ENCODE measurements at regions not wholly inside any gene's neighbourhood (a gene's known extent, or its start where the extent isn't known, plus 50 kb on each side); places are given as distances from the start of the nearest gene placed in this dataset.

GRCh38 chr20:42020316-42020715, 402.1 kb upstream of the CHD6 start:
- H3K4me1 ChIP-seq (ENCODE audit: control insufficient read depth in 2 of 2, insufficient read depth in 2 of 2, low read length in 2 of 2) = no peaks in the 10 kb centered on the region
- no peak overlapping the region for H3K27ac ChIP-seq (ENCODE audit: low read depth in 2 of 2, low read length in 2 of 2)
- no peak overlapping the region for H3K9ac ChIP-seq (ENCODE audit: low read depth in 1 of 2, low read length in 2 of 2)
- no peaks in the 10 kb centered on the region for H3K36me3 ChIP-seq (ENCODE audit: control insufficient read depth in 2 of 2, insufficient read depth in 2 of 2, low read length in 2 of 2)
- H3K27me3 ChIP-seq (ENCODE audit: control insufficient read depth in 2 of 2, insufficient read depth in 2 of 2, low read length in 2 of 2) = no peaks in the 10 kb centered on the region
- H3K4me3 ChIP-seq (ENCODE audit: low read length in 2 of 2) = no peak overlapping the region
- no peaks in the 10 kb centered on the region for H3K9me3 ChIP-seq (ENCODE audit: control insufficient read depth in 2 of 2, low read length in 2 of 2)

- no peaks in the 10 kb centered on the region for H3K36me3 ChIP-seq (ENCODE audit: control insufficient read depth in 2 of 2, insufficient read depth in 2 of 2, low read length in 2 of 2)
- H3K9ac ChIP-seq (ENCODE audit: low read depth in 1 of 2, low read length in 2 of 2) = no peak overlapping the region
Observed at GRCh38 chr20:42018979-42019378, 400.8 kb upstream of the CHD6 start.

GRCh38 chr20:42010090-42010489, 391.9 kb upstream of the CHD6 start:
- Histone ChIP-seq H3K27ac (ENCODE audit: low read depth in 2 of 2, low read length in 2 of 2) (no peak overlapping the region), H3K9ac (ENCODE audit: low read depth in 1 of 2, low read length in 2 of 2) (no peak overlapping the region), H3K36me3 (ENCODE audit: control insufficient read depth in 2 of 2, insufficient read depth in 2 of 2, low read length in 2 of 2) (no peaks in the 10 kb centered on the region), H3K9me3 (ENCODE audit: control insufficient read depth in 2 of 2, low read length in 2 of 2) (no peaks in the 10 kb centered on the region), H3K27me3 (ENCODE audit: control insufficient read depth in 2 of 2, insufficient read depth in 2 of 2, low read length in 2 of 2) (no peaks in the 10 kb centered on the region), H3K4me1 (ENCODE audit: control insufficient read depth in 2 of 2, insufficient read depth in 2 of 2, low read length in 2 of 2) (no peaks in the 10 kb centered on the region), H3K4me3 (ENCODE audit: low read length in 2 of 2) (no peak overlapping the region)

More at GRCh38 chr20:42018979-42019378, 400.8 kb upstream of the CHD6 start:
- Histone ChIP-seq H3K9me3 (ENCODE audit: control insufficient read depth in 2 of 2, low read length in 2 of 2) (no peaks in the 10 kb centered on the region), H3K27ac (ENCODE audit: low read depth in 2 of 2, low read length in 2 of 2) (no peak overlapping the region), H3K4me3 (ENCODE audit: low read length in 2 of 2) (no peak overlapping the region), H3K27me3 (ENCODE audit: control insufficient read depth in 2 of 2, insufficient read depth in 2 of 2, low read length in 2 of 2) (no peaks in the 10 kb centered on the region), H3K4me1 (ENCODE audit: control insufficient read depth in 2 of 2, insufficient read depth in 2 of 2, low read length in 2 of 2) (no peaks in the 10 kb centered on the region)

DNA sequence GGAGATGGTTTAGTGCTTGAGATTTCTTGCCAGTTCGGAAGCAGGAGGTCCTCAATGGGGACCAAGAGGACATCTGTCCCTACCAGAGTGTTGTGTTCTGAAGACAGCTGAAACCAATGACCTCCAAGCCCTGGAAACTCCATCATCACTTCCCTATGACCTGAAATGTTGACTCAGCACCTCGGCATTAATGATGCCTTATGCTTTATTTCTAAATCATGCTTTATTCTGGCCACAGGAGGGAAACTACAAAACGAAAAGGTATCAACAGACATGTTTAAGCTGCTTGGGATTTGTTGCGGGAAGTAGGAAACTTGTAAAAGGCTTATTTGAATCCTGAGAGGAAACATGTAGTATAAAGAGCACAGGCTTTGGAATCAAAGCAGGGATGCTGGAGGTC, 389.1 kb upstream of the CHD6 start:
- no peaks in the 10 kb centered on the region for H3K36me3 ChIP-seq (ENCODE audit: control insufficient read depth in 2 of 2, insufficient read depth in 2 of 2, low read length in 2 of 2)
- H3K27me3 ChIP-seq (ENCODE audit: control insufficient read depth in 2 of 2, insufficient read depth in 2 of 2, low read length in 2 of 2) = no peaks in the 10 kb centered on the region
- H3K27ac ChIP-seq (ENCODE audit: low read depth in 2 of 2, low read length in 2 of 2) = no peak overlapping the region
- no peaks in the 10 kb centered on the region for H3K9me3 ChIP-seq (ENCODE audit: control insufficient read depth in 2 of 2, low read length in 2 of 2)
- no peak overlapping the region for H3K9ac ChIP-seq (ENCODE audit: low read depth in 1 of 2, low read length in 2 of 2)
- H3K4me3 ChIP-seq (ENCODE audit: low read length in 2 of 2) = no peak overlapping the region
- no peaks in the 10 kb centered on the region for H3K4me1 ChIP-seq (ENCODE audit: control insufficient read depth in 2 of 2, insufficient read depth in 2 of 2, low read length in 2 of 2)

- H3K9ac ChIP-seq (ENCODE audit: low read depth in 1 of 2, low read length in 2 of 2) = no peak overlapping the region
- no peaks in the 10 kb centered on the region for H3K9me3 ChIP-seq (ENCODE audit: control insufficient read depth in 2 of 2, low read length in 2 of 2)
- no peaks in the 10 kb centered on the region for H3K27me3 ChIP-seq (ENCODE audit: control insufficient read depth in 2 of 2, insufficient read depth in 2 of 2, low read length in 2 of 2)
- H3K4me1 ChIP-seq (ENCODE audit: control insufficient read depth in 2 of 2, insufficient read depth in 2 of 2, low read length in 2 of 2) = no peaks in the 10 kb centered on the region
- no peaks in the 10 kb centered on the region for H3K36me3 ChIP-seq (ENCODE audit: control insufficient read depth in 2 of 2, insufficient read depth in 2 of 2, low read length in 2 of 2)
- H3K4me3 ChIP-seq (ENCODE audit: low read length in 2 of 2) = no peak overlapping the region
- no peak overlapping the region for H3K27ac ChIP-seq (ENCODE audit: low read depth in 2 of 2, low read length in 2 of 2)
Observed at GRCh38 chr20:42005211-42005610, 387.0 kb upstream of the CHD6 start.

DNA sequence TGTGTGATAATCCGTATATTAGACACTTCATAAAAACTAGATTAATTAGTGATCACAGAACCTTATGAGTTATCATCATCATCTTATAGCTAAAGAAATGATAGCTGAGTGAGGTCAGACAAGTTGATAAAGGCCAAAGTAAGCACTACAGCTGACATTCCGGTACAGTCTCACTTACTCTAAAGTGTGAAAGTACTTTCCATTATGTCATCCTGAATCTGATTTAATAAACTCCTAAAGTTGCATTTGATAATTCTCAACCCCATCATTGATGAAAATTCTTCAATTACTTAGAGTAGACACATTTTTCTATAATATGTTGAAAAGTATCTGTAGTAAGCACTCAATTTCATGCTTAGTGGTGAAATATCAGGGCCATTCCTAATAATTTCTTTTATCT, 385.2 kb upstream of the CHD6 start:
- no peak overlapping the region for H3K4me3 ChIP-seq (ENCODE audit: low read length in 2 of 2)
- no peaks in the 10 kb centered on the region for H3K36me3 ChIP-seq (ENCODE audit: control insufficient read depth in 2 of 2, insufficient read depth in 2 of 2, low read length in 2 of 2)
- H3K4me1 ChIP-seq (ENCODE audit: control insufficient read depth in 2 of 2, insufficient read depth in 2 of 2, low read length in 2 of 2) = no peaks in the 10 kb centered on the region
- no peak overlapping the region for H3K9ac ChIP-seq (ENCODE audit: low read depth in 1 of 2, low read length in 2 of 2)
- no peak overlapping the region for H3K27ac ChIP-seq (ENCODE audit: low read depth in 2 of 2, low read length in 2 of 2)
- H3K9me3 ChIP-seq (ENCODE audit: control insufficient read depth in 2 of 2, low read length in 2 of 2) = no peaks in the 10 kb centered on the region
- no peaks in the 10 kb centered on the region for H3K27me3 ChIP-seq (ENCODE audit: control insufficient read depth in 2 of 2, insufficient read depth in 2 of 2, low read length in 2 of 2)

GRCh38 chr20:41998539-41999341, 380.6 kb upstream of the CHD6 start:
- Histone ChIP-seq H3K4me3 (ENCODE audit: low read length in 2 of 2) (no peak overlapping the region), H3K36me3 (ENCODE audit: control insufficient read depth in 2 of 2, insufficient read depth in 2 of 2, low read length in 2 of 2) (no peaks in the 10 kb centered on the region), H3K27ac (ENCODE audit: low read depth in 2 of 2, low read length in 2 of 2) (no peak overlapping the region), H3K9ac (ENCODE audit: low read depth in 1 of 2, low read length in 2 of 2) (no peak overlapping the region), H3K4me1 (ENCODE audit: control insufficient read depth in 2 of 2, insufficient read depth in 2 of 2, low read length in 2 of 2) (no peaks in the 10 kb centered on the region), H3K27me3 (ENCODE audit: control insufficient read depth in 2 of 2, insufficient read depth in 2 of 2, low read length in 2 of 2) (no peaks in the 10 kb centered on the region), H3K9me3 (ENCODE audit: control insufficient read depth in 2 of 2, low read length in 2 of 2) (no peaks in the 10 kb centered on the region)

DNA sequence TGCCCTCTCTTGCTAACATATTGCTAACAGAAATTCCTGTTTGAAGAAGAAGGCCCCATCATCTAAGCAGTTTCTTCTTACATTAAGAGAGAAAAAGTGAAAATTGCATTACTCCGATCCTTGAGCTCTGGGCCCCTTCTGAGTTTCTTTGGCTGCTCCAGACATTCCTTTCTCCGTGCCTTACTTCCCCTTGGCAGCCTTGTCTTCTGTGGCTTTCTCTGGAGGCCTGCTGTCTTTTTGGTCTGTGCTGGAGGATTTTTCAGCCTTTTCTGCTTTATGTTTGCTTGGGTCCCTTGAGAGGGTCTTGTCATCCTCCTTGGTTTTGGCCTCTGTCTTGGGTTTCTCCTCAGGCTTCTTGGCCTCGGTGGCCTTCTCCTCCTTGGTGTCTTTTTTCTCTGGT, 378.8 kb upstream of the CHD6 start:
- Histone ChIP-seq H3K4me1 (ENCODE audit: control insufficient read depth in 2 of 2, insufficient read depth in 2 of 2, low read length in 2 of 2) (no peaks in the 10 kb centered on the region), H3K27ac (ENCODE audit: low read depth in 2 of 2, low read length in 2 of 2) (no peak overlapping the region)

GRCh38 chr20:41992481-41992880, 374.3 kb upstream of the CHD6 start:
- Histone ChIP-seq H3K9me3 (ENCODE audit: control insufficient read depth in 2 of 2, low read length in 2 of 2) (no peaks in the 10 kb centered on the region), H3K4me1 (ENCODE audit: control insufficient read depth in 2 of 2, insufficient read depth in 2 of 2, low read length in 2 of 2) (no peaks in the 10 kb centered on the region)

More for the DNA sequence above, 378.8 kb upstream of the CHD6 start:
- no peaks in the 10 kb centered on the region for H3K9me3 ChIP-seq (ENCODE audit: control insufficient read depth in 2 of 2, low read length in 2 of 2)
- H3K36me3 ChIP-seq (ENCODE audit: control insufficient read depth in 2 of 2, insufficient read depth in 2 of 2, low read length in 2 of 2) = no peaks in the 10 kb centered on the region
- no peaks in the 10 kb centered on the region for H3K27me3 ChIP-seq (ENCODE audit: control insufficient read depth in 2 of 2, insufficient read depth in 2 of 2, low read length in 2 of 2)
- no peak overlapping the region for H3K9ac ChIP-seq (ENCODE audit: low read depth in 1 of 2, low read length in 2 of 2)
- H3K4me3 ChIP-seq (ENCODE audit: low read length in 2 of 2) = no peak overlapping the region

DNA sequence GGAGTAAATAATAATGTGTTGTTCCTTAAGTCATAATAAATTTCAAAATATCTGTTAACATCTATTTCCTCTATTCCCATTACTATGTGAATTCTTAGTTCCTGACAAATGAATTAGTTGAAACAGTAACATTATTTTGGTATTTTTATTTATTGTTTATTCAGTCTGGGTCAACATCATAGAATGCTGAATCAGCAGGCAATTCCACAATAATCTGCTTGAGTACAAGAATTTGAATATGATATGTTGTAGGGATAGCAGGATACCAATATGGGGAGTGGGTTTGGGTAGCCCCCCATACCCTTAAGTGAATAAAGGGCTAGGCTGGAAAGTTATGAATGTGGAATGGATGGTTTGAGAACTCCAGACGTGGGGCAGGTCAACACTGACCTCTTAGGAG, 373.2 kb upstream of the CHD6 start:
- no peak overlapping the region for H3K9ac ChIP-seq (ENCODE audit: low read depth in 1 of 2, low read length in 2 of 2)
- H3K9me3 ChIP-seq (ENCODE audit: control insufficient read depth in 2 of 2, low read length in 2 of 2) = no peaks in the 10 kb centered on the region
- no peaks in the 10 kb centered on the region for H3K4me1 ChIP-seq (ENCODE audit: control insufficient read depth in 2 of 2, insufficient read depth in 2 of 2, low read length in 2 of 2)
- H3K27me3 ChIP-seq (ENCODE audit: control insufficient read depth in 2 of 2, insufficient read depth in 2 of 2, low read length in 2 of 2) = no peaks in the 10 kb centered on the region
- no peaks in the 10 kb centered on the region for H3K36me3 ChIP-seq (ENCODE audit: control insufficient read depth in 2 of 2, insufficient read depth in 2 of 2, low read length in 2 of 2)
- H3K27ac ChIP-seq (ENCODE audit: low read depth in 2 of 2, low read length in 2 of 2) = no peak overlapping the region
- H3K4me3 ChIP-seq (ENCODE audit: low read length in 2 of 2) = no peak overlapping the region

More at GRCh38 chr20:41992481-41992880, 374.3 kb upstream of the CHD6 start:
- H3K4me3 ChIP-seq (ENCODE audit: low read length in 2 of 2) = no peak overlapping the region
- no peak overlapping the region for H3K27ac ChIP-seq (ENCODE audit: low read depth in 2 of 2, low read length in 2 of 2)
- H3K36me3 ChIP-seq (ENCODE audit: control insufficient read depth in 2 of 2, insufficient read depth in 2 of 2, low read length in 2 of 2) = no peaks in the 10 kb centered on the region
- no peaks in the 10 kb centered on the region for H3K27me3 ChIP-seq (ENCODE audit: control insufficient read depth in 2 of 2, insufficient read depth in 2 of 2, low read length in 2 of 2)
- no peak overlapping the region for H3K9ac ChIP-seq (ENCODE audit: low read depth in 1 of 2, low read length in 2 of 2)

Data from mucosa of rectum (tissue), 2 donors.